HepG2 (cell line): ENCODE measurements at regions not wholly inside any gene's neighbourhood (a gene's known extent, or its start where the extent isn't known, plus 50 kb on each side); places are given as distances from the start of the nearest gene placed in this dataset.

Source experiments
- ATAC-seq: fragments of 200-7000 bp; cut with Tn5 transposase; 3 replicates; pipeline ENCODE4 v1.9.1; 2020; ENCODE audit warnings: mild to moderate bottlenecking, moderate library complexity
- BruUV-seq: library from RNA; stranded (reverse); fragments of 400-500 nt; replicated peaks from 2 replicates; lab custom pipeline; 2021; lab: Mats Ljungman, UMichigan
- CTCF ChIA-PET: fragments of 300-600 bp; formaldehyde crosslinking; extraction: SDS; loops from one replicate; lab custom pipeline; 2021; ENCODE audit warnings: low total read pairs, inconsistent platforms, low intra/inter-chr PET ratio; lab: Yijun Ruan, JAX
- POLR2A ChIA-PET: fragments of 350-600 bp; sonication (Branson Sonifier 250); formaldehyde crosslinking; loops from one replicate; lab custom pipeline; 2020; ENCODE audit warnings: antibody characterized with exemption, inconsistent platforms; lab: Yijun Ruan, JAX
- DNase-seq: peaks from one replicate; pipeline ENCODE4 v3.0.0-alpha.2; 2015; ENCODE audit warnings: low spot score
- FAIRE-seq: peaks from 3 replicates; lab custom pipeline; 2011; peaks lifted over from hg19 to GRCh38; lab: Jason Lieb, UNC
- H2AFZ ChIP-seq: one replicate; pipeline ENCODE4 v1.6.1; 2011; ENCODE audit warnings: low read length, inconsistent platforms
- H3K27ac ChIP-seq: fragments of 300-600 bp; 3 replicates; pipeline ENCODE4 v1.8.0; 2011; ENCODE audit warnings: mixed run types, mild to moderate bottlenecking, mixed read lengths, low read length, inconsistent platforms; ENCODE audit not compliant: insufficient read depth; ENCODE audit errors: extremely low read length
- H3K27me3 ChIP-seq, 2 experiments: fragments of 200-600 bp in 1 of 2; 2 replicates in 1 of 2; 3 replicates in 1 of 2; pipeline versions ENCODE4 v1.6.0 to v1.8.0; 2011; ENCODE audit warnings: low read length in 2 of 2, mild to moderate bottlenecking in 2 of 2, moderate library complexity in 2 of 2, inconsistent platforms in 1 of 2; ENCODE audit not compliant: insufficient read depth in 2 of 2, control insufficient read depth in 1 of 2
- H3K36me3 ChIP-seq, 2 experiments: fragments of 200-600 bp in 1 of 2; replicated peaks in 1 of 2; 2 replicates in 1 of 2; 3 replicates in 1 of 2; pipeline versions ENCODE4 v1.5.1 to v1.8.0; 2011; ENCODE audit warnings: low read length in 2 of 2, inconsistent platforms in 1 of 2; ENCODE audit not compliant: insufficient read depth in 2 of 2, control insufficient read depth in 1 of 2
- H3K4me1 ChIP-seq: 2 replicates; pipeline ENCODE4 v1.5.1; 2012; ENCODE audit warnings: low read length, inconsistent platforms; ENCODE audit not compliant: insufficient read depth
- H3K4me2 ChIP-seq: 2 replicates; pipeline ENCODE4 v1.6.0; 2011; ENCODE audit warnings: low read depth, low read length, inconsistent platforms
- H3K4me3 ChIP-seq, 3 experiments: fragments of 200-600 bp in 1 of 3; sonication (generic), shearing (Covaris generic) in 1 of 3; replicated peaks in 1 of 3; 2 replicates each; pipeline ENCODE4 v1.5.1; 2011 to 2016; ENCODE audit warnings: low read length in 3 of 3, inconsistent platforms in 2 of 3, low read depth in 2 of 3, mild to moderate bottlenecking in 2 of 3, control low read depth in 1 of 3, mixed read lengths in 1 of 3; ENCODE audit not compliant: insufficient read depth in 1 of 3
- H3K79me2 ChIP-seq: one replicate; pipeline ENCODE4 v1.6.1; 2011; ENCODE audit warnings: low read length, inconsistent platforms; ENCODE audit not compliant: insufficient read depth
- H3K9ac ChIP-seq: 2 replicates; pipeline ENCODE4 v1.6.0; 2011; ENCODE audit warnings: mild to moderate bottlenecking, low read depth, low read length, inconsistent platforms; ENCODE audit not compliant: insufficient read depth
- H3K9me3 ChIP-seq: 2 replicates; pipeline ENCODE4 v1.5.1; 2012; ENCODE audit warnings: mild to moderate bottlenecking, low read length
- H4K20me1 ChIP-seq: 2 replicates; pipeline ENCODE4 v1.6.0; 2011; ENCODE audit warnings: inconsistent platforms, mild to moderate bottlenecking, low read length, moderate library complexity; ENCODE audit not compliant: insufficient read depth
- CBX1 ChIP-seq: IDR thresholded peaks from one replicate; pipeline ENCODE4 v1.6.1; 2016; ENCODE audit warnings: antibody characterized with exemption, low read depth
- CC2D1A ChIP-seq: sonication (generic); formaldehyde crosslinking; IDR thresholded peaks from 2 replicates; pipeline ENCODE4 v1.8.1; 2023; ENCODE audit warnings: mild to moderate bottlenecking, missing genetic modification reagents
- JDP2 ChIP-seq: sonication (generic); formaldehyde crosslinking; IDR thresholded peaks from 2 replicates; pipeline ENCODE4 v1.8.1; 2022; ENCODE audit warnings: missing genetic modification reagents, borderline replicate concordance
- MAFK ChIP-seq, 2 experiments: IDR thresholded peaks in 1 of 2; conservative IDR thresholded peaks in 1 of 2; 2 replicates each; pipeline ENCODE4 v1.6.1; 2011; ENCODE audit warnings: improper control_type of control experiment in 2 of 2, low read length in 2 of 2
- MIER2 ChIP-seq: IDR thresholded peaks from 2 replicates; pipeline ENCODE4 v1.6.1; 2016; ENCODE audit warnings: missing biosample characterization, missing genetic modification reagents
- PCBP1 ChIP-seq: fragments of 200-400 bp; formaldehyde crosslinking; IDR thresholded peaks from 2 replicates; pipeline ENCODE4 v1.6.1; 2017; ENCODE audit warnings: mild to moderate bottlenecking, low read depth, low read length, borderline replicate concordance
- RBM39 ChIP-seq: fragments of 200-400 bp; formaldehyde crosslinking; IDR thresholded peaks from one replicate; pipeline ENCODE4 v1.6.1; 2018; ENCODE audit warnings: antibody characterized with exemption, mild to moderate bottlenecking, low read depth, low read length; ENCODE audit not compliant: poor library complexity, severe bottlenecking
- SYNCRIP ChIP-seq: fragments of 200-400 bp; formaldehyde crosslinking; IDR thresholded peaks from 2 replicates; pipeline ENCODE4 v1.6.1; 2018; ENCODE audit warnings: mild to moderate bottlenecking, low read depth, low read length; ENCODE audit not compliant: insufficient read depth
- ZNF256 ChIP-seq: sonication (generic); formaldehyde crosslinking; conservative IDR thresholded peaks from 2 replicates; pipeline ENCODE4 v1.4.0; 2020; ENCODE audit warnings: missing genetic modification reagents
- ZNF746 ChIP-seq: sonication (generic); formaldehyde crosslinking; IDR thresholded peaks from 2 replicates; pipeline ENCODE4 v1.8.0; 2022; ENCODE audit warnings: mild to moderate bottlenecking, missing genetic modification reagents
- WGBS: methylation state at CpG from one replicate; pipeline ENCODE4 v1.1.6; 2017; ENCODE audit warnings: low lambda C conversion rate; 5-methylcytosine and 5-hydroxymethylcytosine counted together
- in situ Hi-C: cut with HindIII; loops from 2 replicates; pipeline ENCODE4 v1.10.0; 2017; ENCODE audit warnings: low pct_unique_long_range_greater_than_20kb; ENCODE audit not compliant: extremely low pct_ligation_motif_present
- intact Hi-C: fragments of 100-400 bp; cut with micrococcal nuclease; formaldehyde crosslinking; loops from one replicate; pipeline ENCODE4 v1.10.0; 2022; ENCODE audit not compliant: unreplicated experiment
- TF ChIP-seq, protein P1 (sequence below): sonication (generic); formaldehyde crosslinking; IDR thresholded peaks from 2 replicates; pipeline ENCODE4 v1.4.0; 2020; ENCODE audit warnings: missing genetic modification reagents
- TF ChIP-seq, protein P2 (sequence below), 2 experiments: IDR thresholded peaks; 2 replicates each; pipeline ENCODE4 v1.6.1; 2011 to 2012; ENCODE audit warnings: low read length in 2 of 2, borderline replicate concordance in 1 of 2, low read depth in 1 of 2, mild to moderate bottlenecking in 1 of 2, moderate library complexity in 1 of 2

DNA sequence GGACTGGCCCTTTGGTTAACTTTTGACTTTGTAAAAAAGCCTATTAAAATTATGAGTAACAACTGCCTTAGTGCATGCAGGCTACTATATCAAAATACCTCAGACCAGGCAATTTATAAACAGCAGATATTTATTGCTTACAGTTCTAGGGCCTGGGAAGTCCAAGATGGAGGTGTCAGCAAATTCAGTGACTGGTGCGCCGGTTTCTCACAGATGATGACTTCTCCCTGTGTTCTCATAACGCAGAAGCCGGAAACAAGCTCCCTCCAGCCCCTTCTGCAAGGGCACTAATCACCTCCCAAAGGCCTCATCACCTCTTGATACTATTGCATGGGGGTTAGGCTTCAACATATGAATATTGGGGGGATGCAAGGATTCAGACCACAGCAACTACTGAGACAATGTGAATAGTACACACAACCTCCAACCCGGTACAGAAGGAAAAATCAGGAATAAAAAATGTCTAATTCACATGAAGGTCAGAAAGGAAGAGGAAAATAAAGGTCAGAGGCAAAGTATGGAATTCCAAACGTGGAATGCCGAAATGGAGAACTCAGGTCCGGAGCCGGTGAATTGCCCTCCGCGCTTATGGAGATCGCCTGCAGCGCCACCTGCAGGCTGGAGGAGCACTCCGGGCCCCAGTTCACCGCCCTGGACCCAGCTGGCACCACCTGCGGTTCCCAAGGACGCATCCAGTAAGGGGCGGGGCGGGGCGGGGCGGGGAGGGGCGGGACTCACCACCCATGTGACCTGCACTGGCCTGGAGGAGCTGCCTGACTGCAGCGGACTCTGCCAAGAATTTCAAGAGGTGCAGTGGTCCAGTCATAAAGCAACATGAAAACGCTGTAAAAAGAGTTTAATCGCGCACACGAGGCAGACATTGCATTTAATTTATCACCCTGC lies 203.4 kb downstream of the KIF26A start (continued):
- TF ChIP-seq, protein P1, sequence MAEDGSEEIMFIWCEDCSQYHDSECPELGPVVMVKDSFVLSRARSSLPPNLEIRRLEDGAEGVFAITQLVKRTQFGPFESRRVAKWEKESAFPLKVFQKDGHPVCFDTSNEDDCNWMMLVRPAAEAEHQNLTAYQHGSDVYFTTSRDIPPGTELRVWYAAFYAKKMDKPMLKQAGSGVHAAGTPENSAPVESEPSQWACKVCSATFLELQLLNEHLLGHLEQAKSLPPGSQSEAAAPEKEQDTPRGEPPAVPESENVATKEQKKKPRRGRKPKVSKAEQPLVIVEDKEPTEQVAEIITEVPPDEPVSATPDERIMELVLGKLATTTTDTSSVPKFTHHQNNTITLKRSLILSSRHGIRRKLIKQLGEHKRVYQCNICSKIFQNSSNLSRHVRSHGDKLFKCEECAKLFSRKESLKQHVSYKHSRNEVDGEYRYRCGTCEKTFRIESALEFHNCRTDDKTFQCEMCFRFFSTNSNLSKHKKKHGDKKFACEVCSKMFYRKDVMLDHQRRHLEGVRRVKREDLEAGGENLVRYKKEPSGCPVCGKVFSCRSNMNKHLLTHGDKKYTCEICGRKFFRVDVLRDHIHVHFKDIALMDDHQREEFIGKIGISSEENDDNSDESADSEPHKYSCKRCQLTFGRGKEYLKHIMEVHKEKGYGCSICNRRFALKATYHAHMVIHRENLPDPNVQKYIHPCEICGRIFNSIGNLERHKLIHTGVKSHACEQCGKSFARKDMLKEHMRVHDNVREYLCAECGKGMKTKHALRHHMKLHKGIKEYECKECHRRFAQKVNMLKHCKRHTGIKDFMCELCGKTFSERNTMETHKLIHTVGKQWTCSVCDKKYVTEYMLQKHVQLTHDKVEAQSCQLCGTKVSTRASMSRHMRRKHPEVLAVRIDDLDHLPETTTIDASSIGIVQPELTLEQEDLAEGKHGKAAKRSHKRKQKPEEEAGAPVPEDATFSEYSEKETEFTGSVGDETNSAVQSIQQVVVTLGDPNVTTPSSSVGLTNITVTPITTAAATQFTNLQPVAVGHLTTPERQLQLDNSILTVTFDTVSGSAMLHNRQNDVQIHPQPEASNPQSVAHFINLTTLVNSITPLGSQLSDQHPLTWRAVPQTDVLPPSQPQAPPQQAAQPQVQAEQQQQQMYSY = no peak
- TF ChIP-seq CBX1 (peak; percentile 73), MAFK (conservative IDR thresholded peaks at IDR 0.05 in 1 of 2, IDR thresholded peaks at IDR 0.05 in 1 of 2; ENCODE audit: low read length in 2 of 2) (0 out of 4 replicates have a peak, but pooled peaks of 1 of the 2 experiments have one; percentile 1), ZNF746 (CRISPR knock-in tag) (no peak), CC2D1A (CRISPR knock-in tag) (no peak)
- TF ChIP-seq, all 625 proteins: peak for 11

DNA sequence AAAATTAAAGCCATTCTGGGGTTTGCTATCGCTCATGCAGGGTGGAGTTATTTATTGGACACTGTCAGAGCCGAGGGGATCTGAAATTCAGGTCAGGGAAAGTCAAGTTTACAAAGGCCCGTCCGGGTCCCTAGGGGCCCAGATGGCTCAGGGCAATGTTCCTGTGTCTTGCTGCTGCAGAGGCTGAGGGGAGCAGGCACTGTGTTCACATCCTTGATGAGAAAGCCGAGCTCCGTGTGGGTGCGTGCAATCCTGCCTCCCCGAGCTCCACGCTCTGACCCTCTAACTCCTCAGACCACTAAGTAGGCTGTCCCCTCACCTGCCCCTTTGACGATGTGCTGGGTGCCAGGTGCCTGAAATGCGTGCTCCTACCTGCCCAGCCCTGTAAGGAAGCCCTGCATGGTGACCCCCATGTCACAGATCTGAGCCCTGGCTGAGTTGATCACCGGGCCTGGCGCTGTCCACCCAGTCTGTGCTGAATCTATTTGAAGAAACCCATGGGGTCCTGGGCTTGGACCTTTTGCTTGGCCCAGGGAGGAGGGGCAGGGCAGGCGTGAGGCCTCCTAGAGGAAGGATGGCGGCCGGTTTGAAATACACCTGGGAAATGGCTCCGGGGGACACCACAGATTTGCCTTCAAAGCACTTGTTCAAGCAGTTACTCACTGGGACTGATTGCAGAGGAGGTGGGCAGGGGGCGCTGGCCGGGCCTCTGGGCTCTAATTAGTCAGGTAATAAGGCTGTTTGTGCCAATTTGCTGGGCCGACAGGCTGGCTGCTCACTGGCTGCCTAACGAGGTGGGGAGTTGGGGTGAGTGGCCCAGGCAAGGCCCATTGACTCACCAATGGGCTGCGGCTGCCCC lies 204.3 kb downstream of the KIF26A start:
- DNase-seq = no peak
- WGBS = 49% methylated on average over 8 of the region's 22 CpGs
- Histone ChIP-seq H3K36me3 (no peaks in the 10 kb centered on the region), H3K27ac (no peak overlapping the region), H3K79me2 (no peaks in the 10 kb centered on the region), H3K4me1 (0 out of 2 replicates have a peak, but pooled peaks cover 7% of the 10 kb centered on the region), H3K9me3 (no peaks in the 10 kb centered on the region), H3K4me3 (no peak overlapping the region), H3K27me3 (peaks cover 1 to 36% of the 10 kb centered on the region in 2 experiments; a peak in 2 of 5 replicates), H4K20me1 (no peaks in the 10 kb centered on the region), H2AFZ (no peak overlapping the region), H3K9ac (no peak overlapping the region), H3K4me2 (no peak overlapping the region)
- intact Hi-C loops (no loop called here), in situ Hi-C loops (no loop called here)
- no TSS peak for BruUV-seq
- peak; percentile 24; the same call in 2 of the 3 replicates for ATAC-seq
- POLR2A ChIA-PET = no interaction called here
- no peak for FAIRE-seq
- CTCF ChIA-PET = no interaction called here
- no peak for TF ChIP-seq PCBP1
- TF ChIP-seq JDP2 = no peak
- TF ChIP-seq, protein P2, sequence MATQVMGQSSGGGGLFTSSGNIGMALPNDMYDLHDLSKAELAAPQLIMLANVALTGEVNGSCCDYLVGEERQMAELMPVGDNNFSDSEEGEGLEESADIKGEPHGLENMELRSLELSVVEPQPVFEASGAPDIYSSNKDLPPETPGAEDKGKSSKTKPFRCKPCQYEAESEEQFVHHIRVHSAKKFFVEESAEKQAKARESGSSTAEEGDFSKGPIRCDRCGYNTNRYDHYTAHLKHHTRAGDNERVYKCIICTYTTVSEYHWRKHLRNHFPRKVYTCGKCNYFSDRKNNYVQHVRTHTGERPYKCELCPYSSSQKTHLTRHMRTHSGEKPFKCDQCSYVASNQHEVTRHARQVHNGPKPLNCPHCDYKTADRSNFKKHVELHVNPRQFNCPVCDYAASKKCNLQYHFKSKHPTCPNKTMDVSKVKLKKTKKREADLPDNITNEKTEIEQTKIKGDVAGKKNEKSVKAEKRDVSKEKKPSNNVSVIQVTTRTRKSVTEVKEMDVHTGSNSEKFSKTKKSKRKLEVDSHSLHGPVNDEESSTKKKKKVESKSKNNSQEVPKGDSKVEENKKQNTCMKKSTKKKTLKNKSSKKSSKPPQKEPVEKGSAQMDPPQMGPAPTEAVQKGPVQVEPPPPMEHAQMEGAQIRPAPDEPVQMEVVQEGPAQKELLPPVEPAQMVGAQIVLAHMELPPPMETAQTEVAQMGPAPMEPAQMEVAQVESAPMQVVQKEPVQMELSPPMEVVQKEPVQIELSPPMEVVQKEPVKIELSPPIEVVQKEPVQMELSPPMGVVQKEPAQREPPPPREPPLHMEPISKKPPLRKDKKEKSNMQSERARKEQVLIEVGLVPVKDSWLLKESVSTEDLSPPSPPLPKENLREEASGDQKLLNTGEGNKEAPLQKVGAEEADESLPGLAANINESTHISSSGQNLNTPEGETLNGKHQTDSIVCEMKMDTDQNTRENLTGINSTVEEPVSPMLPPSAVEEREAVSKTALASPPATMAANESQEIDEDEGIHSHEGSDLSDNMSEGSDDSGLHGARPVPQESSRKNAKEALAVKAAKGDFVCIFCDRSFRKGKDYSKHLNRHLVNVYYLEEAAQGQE (IDR thresholded peaks at IDR 0.05; ENCODE audit: borderline replicate concordance in 1 of 2, low read depth in 1 of 2, low read length in 2 of 2) = peak; percentile 38 to 85
- TF ChIP-seq RBM39 = no peak
- TF ChIP-seq SYNCRIP = no peak
- peak; percentile 57; the same call in 1 of the 2 replicates for TF ChIP-seq MIER2 (CRISPR knock-in tag)
- no peak for TF ChIP-seq ZNF256
